ENCODE measurements at regions not wholly inside any gene's neighbourhood (a gene's known extent, or its start where the extent isn't known, plus 50 kb on each side); places are given as distances from the start of the nearest gene placed in this dataset.

GRCh38 chrX:44596277-44596676, 53.6 kb upstream of the FUNDC1 start:
- 42 to 76% methylated on average over 2 of the region's 2 CpGs for WGBS, 2 donors
- no peaks in the 10 kb centered on the region for H3K9me3 ChIP-seq
- no peak overlapping the region for H3K4me3 ChIP-seq

More at GRCh38 chrX:44596277-44596676, 53.6 kb upstream of the FUNDC1 start:
- intact Hi-C loops (cut with DNase I), result no loop called here
- Histone ChIP-seq H3K27me3 (no peaks in the 10 kb centered on the region), H3K4me1 (no peaks in the 10 kb centered on the region), H3K27ac (no peak overlapping the region), H3K36me3 (no peaks in the 10 kb centered on the region)
- TF ChIP-seq CTCF (IDR thresholded peaks at IDR 0.05) (no peak), POLR2A (IDR thresholded peaks at IDR 0.05) (no peak)
- no peak for DNase-seq

Small RNAs in the stretch of these regions (small RNA-seq; reads per million reads assigned to genes)
- gene RN7SL291P, result 0 reads per million in 4 donors
